GM19463 (cell line): ENCODE measurements at regions not wholly inside any gene's neighbourhood (a gene's known extent, or its start where the extent isn't known, plus 50 kb on each side); places are given as distances from the start of the nearest gene placed in this dataset.

Experiments
- ATAC-seq: cut with Tn5 transposase; IDR thresholded peaks from one replicate; pipeline ENCODE4 v1.9.1; 2021; ENCODE audit warnings: mild to moderate bottlenecking, moderate library complexity; ENCODE audit not compliant: unreplicated experiment

- no peak for ATAC-seq
Measured at GRCh38 chr1:185373813-185374529, 56.9 kb upstream of the IVNS1ABP start.

GRCh38 chr1:185369786-185370185 is 52.7 kb upstream of the IVNS1ABP start:
- ATAC-seq, result no peak

GRCh38 chr1:185368913-185369491 is 52.0 kb upstream of the IVNS1ABP start:
- no peak for ATAC-seq

- ATAC-seq, result peak; percentile 48
Measured at GRCh38 chr1:185368313-185368855, 51.3 kb upstream of the IVNS1ABP start.

GRCh38 chr1:185367218-185367617 is 50.2 kb upstream of the IVNS1ABP start:
- ATAC-seq, result no peak
